ENCODE measurements at regions not wholly inside any gene's neighbourhood (a gene's known extent, or its start where the extent isn't known, plus 50 kb on each side); places are given as distances from the start of the nearest gene placed in this dataset.

- no peak overlapping the region for H3K4me3 ChIP-seq
- no peak overlapping the region for H3K27ac ChIP-seq
- no peaks in the 10 kb centered on the region for H3K9me3 ChIP-seq
- intact Hi-C loops (cut with DNase I) = no loop called here
- no peaks in the 10 kb centered on the region for H3K27me3 ChIP-seq (ENCODE audit: low read depth)
- ATAC-seq (no peak), DNase-seq (no peak)
- no peak for TF ChIP-seq CTCF (IDR thresholded peaks at IDR 0.05)
- H3K36me3 ChIP-seq = no peaks in the 10 kb centered on the region
- no peaks in the 10 kb centered on the region for H3K4me1 ChIP-seq
Observed at GRCh38 chr3:130227540-130227939, 117.9 kb upstream of the COL6A5 start.

DNA sequence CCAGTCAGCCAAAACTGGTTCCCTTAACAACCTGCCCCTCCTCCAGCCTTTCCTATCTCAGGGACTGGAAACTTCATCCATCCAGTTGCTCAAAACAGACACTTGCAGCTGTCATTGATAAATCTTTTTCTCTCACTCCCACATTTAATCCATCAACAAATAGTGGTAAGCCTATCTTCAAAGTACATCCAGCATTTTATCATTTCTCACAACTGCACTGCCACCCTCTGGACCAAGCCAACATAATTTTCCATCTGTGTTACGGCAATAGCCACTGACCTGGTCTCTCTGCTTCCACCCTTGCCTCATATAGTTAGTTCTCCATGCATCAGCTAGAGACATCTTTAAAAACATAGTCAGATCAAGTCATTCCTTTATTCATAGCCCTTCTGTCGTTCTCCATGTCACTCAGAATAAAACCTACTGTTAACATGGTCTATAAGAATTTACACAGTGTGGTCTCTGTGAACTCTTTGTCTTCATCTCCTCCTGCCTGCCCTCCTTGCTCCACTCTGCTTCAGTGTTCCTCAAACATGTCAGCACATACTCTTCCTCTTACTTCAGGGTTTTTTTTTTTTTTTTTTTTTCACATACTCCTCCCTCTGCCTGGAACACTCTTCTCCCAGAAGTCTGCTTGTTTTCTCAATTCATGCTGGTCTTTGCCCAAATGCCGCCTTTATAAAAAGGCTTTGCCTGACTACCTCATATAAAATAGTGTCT is 102.5 kb upstream of the COL6A5 start:
- Histone ChIP-seq H3K9me3 (no peaks in the 10 kb centered on the region), H3K4me1 (no peaks in the 10 kb centered on the region), H3K36me3 (no peaks in the 10 kb centered on the region), H3K27ac (no peak overlapping the region), H3K4me3 (no peak overlapping the region), H3K27me3 (ENCODE audit: low read depth) (no peaks in the 10 kb centered on the region)
- intact Hi-C loops (cut with DNase I) = no loop called here
- ATAC-seq (peak; percentile 45 to 61), DNase-seq (no peak)
- peak; percentile 31 for TF ChIP-seq CTCF (IDR thresholded peaks at IDR 0.05)

DNA sequence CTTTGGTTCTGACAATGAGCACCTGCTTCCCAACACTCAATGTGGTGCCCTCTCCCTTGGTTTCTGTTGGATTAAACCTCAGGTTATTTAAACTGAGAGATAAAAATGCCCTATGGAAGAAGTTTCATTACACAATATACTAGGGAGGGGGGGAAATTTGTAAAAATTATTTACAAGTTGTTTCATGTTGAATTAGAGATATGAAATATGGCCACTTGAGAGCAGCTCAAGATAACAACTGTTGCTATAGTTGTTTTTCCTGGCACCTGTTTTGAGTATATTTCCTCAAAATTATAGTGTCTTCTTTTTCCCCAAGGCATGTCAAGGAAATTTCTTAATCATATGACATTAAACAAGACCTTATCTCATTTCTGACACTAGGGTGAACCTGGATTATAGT is 101.7 kb upstream of the COL6A5 start:
- no peak for TF ChIP-seq CTCF (IDR thresholded peaks at IDR 0.05)
- Histone ChIP-seq H3K4me1 (no peaks in the 10 kb centered on the region), H3K27ac (no peak overlapping the region), H3K36me3 (no peaks in the 10 kb centered on the region), H3K9me3 (no peaks in the 10 kb centered on the region), H3K4me3 (no peak overlapping the region), H3K27me3 (ENCODE audit: low read depth) (no peaks in the 10 kb centered on the region)
- ATAC-seq (no peak), DNase-seq (no peak)
- intact Hi-C loops (cut with DNase I) = no loop called here

GRCh38 chr3:130250982-130251381 is 94.5 kb upstream of the COL6A5 start:
- DNase-seq (no peak), ATAC-seq (no peak)
- Histone ChIP-seq H3K27me3 (ENCODE audit: low read depth) (no peaks in the 10 kb centered on the region), H3K4me1 (no peaks in the 10 kb centered on the region), H3K9me3 (no peaks in the 10 kb centered on the region), H3K36me3 (no peaks in the 10 kb centered on the region), H3K4me3 (no peak overlapping the region), H3K27ac (no peak overlapping the region)
- no peak for TF ChIP-seq CTCF (IDR thresholded peaks at IDR 0.05)
- intact Hi-C loops (cut with DNase I) = no loop called here

- ATAC-seq (no peak), DNase-seq (no peak)
- no peaks in the 10 kb centered on the region for H3K9me3 ChIP-seq
- TF ChIP-seq CTCF (IDR thresholded peaks at IDR 0.05) = no peak
- intact Hi-C loops (cut with DNase I) = no loop called here
- H3K4me3 ChIP-seq = no peak overlapping the region
- H3K36me3 ChIP-seq = no peaks in the 10 kb centered on the region
- no peak overlapping the region for H3K27ac ChIP-seq
- no peaks in the 10 kb centered on the region for H3K4me1 ChIP-seq
- H3K27me3 ChIP-seq (ENCODE audit: low read depth) = no peaks in the 10 kb centered on the region
Observed at GRCh38 chr3:130255442-130255841, 90.0 kb upstream of the COL6A5 start.

Data from lower lobe of right lung (tissue), 2 donors.